DMS53 treated with DMSO at 0.1 percent for 48 hours (cell line): ENCODE measurements at regions not wholly inside any gene's neighbourhood (a gene's known extent, or its start where the extent isn't known, plus 50 kb on each side); places are given as distances from the start of the nearest gene placed in this dataset.

Source experiments
- DNase-seq: peaks from one replicate; lab custom pipeline; 2025; ENCODE audit not compliant: unreplicated experiment; lab: John Stamatoyannopoulos, UW

DNA sequence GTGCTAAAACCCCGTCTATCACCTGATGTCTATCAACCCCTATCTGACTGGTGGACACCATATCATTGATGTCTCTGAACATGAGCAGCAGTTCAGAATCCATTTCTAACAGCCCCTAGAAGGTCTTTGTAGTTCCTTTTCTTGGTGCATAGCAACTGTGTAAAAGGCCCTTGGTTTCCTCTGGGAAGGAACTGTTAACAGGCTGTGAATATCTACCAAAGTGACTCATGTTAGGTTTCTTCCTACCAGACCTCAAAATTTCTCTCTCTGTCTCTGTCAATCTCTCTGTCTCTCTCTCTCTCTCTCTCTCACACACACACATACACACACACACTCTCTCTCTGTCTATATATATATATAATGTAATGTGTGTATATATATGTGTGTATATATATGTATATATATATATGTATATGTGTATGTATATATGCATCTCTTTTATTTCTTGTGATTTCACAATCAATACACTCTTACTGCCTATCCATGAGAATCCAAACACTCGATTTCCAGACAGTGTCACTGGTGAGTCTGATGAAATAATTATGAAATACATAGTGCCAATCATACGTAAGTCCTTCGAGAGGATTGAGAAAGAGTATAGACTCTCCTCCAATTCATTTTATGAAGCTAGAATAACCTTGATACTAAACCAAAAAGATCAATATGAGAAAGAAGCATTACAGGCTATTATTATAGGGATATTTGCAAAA lies 335.9 kb upstream of the SLCO3A1 start:
- no peak for DNase-seq

DNA sequence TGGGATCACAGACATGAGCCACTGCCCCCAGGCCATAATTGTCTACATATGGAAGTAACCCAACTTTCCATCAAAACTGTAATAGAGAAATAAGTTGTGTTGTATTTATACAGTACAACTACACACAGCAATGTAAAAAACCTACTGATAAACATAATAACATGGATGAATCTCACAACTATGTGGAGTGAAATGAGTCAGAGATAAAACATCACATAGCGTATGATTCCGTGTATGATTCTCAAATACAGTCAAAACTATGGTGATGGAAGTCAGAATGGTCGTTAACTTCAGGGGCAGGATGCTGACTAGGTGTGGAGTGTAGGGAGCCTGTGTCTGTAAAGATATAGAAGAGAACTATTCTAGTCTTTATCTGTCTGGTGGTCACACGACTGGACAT lies 332.7 kb upstream of the SLCO3A1 start:
- DNase-seq: no peak

DNA sequence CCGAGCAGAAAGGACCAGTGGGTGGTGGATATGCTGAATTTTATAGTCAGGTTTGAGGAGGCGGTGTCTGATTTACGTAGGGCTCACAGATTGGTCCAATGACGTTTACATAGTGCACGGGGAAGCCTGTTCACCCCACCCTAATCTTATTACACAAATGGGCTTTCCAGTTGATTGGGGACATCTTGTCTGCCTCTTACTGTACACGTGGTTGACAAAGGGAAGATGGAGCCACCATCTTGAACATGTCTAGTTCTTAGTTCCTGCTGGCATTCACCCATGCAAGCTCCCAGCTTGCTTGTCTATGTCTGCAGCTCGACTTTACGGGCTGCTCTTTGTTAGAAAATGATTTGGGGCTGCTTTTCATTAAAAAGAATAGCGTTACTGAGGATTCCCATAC lies 332.0 kb upstream of the SLCO3A1 start:
- no peak for DNase-seq

DNA sequence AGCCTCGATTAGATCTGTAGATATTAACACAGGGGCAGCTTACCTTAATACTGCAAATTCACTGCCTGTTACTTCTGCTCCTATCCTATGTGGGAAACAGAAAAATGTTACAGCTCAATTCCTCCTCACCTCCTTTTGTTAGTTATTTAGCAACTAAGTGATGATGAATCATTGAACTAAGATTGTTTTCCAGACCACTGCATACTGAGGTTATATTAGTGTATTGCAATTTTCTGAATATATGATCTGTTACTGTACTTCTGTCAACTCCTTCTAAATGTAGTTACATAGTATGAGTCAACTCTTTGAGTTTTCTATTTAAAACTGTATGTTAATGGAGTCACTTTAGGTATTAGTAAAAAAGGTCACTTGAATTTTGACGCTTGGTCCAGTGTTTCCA lies 331.5 kb upstream of the SLCO3A1 start:
- DNase-seq: no peak

DNA sequence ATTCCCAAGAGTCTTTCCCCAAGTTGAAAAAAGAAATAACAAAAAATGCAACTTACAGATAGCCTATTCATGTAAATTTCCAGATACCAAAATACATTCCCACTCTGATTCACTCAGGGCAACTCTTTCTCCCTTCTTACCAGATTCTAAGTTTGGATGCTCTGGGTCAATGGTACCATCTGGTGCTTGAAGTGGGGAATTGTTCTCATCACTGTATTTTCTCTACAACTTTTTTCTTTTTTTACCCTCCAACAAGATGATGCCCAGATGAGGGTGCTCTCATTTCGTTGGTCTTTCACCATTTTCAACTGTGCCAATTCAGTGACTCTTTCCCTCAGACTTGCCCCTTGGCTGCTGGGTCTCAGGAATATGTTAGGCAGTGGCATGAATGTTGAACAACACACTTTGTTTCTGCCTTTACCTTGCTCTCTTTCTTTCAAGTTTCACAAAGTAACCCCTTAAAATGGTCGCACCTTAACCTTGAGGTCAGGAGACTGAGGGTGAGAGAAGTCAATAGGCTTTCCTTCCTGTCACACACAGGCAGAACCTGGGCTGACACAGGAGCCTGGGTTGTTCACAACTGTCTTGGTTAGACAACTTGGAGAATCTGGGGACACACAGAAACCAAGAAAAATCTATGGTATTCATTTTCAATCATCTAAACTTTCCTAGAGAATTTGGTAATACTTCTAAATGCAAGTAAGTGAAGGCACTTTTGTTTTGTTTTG lies 330.7 kb upstream of the SLCO3A1 start:
- DNase-seq: peak; percentile 16

DNA sequence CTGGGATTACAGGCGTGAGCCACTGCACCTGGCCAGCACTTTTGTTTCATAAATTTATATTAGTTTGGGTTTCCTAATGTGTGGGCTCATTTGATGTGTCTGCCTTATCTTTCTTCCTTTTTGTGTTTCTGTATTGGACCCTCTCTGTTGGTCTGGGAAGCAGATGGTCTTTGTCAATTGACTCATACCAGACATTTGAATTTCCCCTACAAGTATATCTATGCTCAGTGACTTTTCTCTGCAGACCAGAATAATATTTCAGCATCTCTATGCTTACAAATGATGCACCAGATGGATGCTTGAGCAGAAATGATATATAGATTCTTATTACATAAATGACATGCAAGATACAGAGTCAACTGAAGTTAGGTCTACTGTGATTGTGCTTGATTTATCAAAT lies 329.9 kb upstream of the SLCO3A1 start:
- DNase-seq: no peak

DNA sequence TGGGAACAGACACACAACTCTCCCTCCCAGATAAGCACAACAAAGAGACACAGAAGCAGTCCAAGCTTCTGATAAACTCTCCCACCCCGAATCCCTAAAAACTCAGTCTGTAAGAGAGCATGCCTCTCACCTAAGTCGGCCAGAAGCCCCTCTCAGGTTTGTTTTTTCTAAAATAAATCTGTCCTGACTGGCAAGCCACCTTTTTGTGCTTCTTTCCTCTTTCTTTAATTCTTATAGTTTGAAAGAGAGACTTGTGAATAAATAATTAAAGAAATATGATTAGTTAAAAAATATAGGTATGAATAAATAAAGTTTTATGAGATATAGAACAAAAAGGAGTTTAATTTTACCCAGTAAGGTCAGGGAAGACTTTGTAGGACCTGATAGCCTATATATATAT lies 329.0 kb upstream of the SLCO3A1 start:
- DNase-seq: no peak

DNA sequence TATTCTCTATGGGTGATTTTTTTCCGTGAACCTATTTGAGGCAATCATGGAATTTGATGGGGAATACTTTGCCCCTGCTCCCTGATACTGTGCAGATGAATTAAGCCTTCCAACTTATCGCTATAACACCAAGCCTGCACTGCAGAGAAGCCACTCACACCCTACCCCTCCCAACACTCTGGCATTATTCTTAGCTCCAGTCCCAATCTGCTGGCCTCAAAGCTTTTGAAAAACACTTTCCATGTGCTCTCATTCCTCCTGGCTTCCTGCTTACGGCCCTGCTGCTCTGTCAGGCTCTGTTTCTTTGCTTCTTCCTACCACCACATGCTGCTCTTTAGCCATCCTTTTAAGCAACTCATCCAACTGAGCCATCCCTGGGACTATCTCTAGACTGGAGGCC lies 327.8 kb upstream of the SLCO3A1 start:
- no peak for DNase-seq

DNA sequence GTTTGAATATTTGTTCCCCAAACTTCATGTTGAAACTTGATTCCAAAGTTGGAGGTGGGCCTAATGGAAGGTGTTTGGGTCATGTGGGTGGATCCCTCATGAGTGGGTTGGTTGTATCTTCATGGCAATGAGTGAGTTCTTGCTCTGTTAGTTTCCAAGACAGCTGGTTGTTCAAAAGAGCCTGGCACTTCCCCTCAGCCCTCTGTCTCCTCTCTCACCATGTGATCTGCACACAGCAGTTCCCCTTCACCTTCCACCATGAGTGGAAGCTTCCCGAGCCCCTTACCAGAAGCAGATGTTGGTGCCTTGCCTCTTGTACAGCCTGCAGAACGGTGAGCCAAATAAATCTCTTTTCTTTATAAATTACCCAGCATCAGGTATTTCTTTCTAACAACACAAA lies 327.1 kb upstream of the SLCO3A1 start:
- DNase-seq: no peak

DNA sequence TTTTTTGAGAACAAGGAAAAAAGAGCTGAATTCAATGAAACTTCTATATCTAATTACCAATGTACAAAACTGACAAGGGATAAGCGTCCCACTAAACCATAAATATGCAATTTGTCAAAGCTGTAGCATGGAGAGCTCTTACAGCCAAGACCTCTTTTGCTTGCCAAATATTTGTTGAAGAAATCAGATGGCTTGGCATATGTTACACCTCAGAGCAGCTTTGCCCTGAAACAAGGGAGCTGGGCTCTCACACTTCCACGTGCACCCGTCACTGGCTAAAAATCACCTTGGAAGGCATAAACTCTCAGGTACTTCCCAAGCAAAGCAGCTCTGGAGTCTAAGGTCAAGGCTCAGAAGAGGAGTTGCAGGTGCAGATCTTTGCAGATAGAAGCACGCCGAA lies 324.7 kb upstream of the SLCO3A1 start:
- DNase-seq: no peak

DNA sequence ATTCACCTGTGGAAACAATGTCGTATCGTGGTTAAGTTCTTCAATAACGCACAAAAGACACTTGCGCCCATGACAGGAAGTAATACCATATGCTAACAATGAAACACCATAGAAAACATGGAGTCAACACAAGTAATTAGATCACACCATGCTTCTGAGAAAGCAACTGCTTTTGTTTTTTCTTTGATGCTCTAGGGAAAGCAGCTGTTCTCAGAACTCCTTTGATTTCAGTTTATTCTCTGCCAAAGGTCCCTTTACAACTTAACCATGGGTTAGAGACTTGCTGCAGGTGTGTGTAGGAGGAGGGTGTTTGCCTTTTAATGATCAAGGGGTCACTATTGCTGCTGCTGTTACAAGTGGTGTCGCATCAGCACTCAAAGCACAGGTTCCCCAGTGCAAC lies 324.0 kb upstream of the SLCO3A1 start:
- DNase-seq: no peak

DNA sequence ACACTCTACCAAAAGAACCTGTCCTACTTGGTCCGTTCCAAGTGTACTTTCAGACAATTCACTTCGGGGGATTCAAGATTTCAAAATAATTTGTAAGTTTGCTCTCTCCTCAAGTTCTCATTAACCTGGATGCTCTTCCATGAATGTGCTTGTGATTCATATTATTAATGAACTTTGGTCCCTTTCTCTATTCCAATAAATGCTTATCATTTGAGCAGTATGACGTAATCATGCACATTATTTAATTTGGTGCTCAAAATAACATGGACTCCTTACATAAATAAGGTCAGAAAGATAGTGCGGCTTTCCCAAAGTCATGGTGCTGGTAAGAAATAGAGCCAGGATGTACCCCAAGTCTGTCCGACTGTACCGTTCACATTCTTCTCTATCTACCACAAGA lies 323.2 kb upstream of the SLCO3A1 start:
- DNase-seq: no peak

DNA sequence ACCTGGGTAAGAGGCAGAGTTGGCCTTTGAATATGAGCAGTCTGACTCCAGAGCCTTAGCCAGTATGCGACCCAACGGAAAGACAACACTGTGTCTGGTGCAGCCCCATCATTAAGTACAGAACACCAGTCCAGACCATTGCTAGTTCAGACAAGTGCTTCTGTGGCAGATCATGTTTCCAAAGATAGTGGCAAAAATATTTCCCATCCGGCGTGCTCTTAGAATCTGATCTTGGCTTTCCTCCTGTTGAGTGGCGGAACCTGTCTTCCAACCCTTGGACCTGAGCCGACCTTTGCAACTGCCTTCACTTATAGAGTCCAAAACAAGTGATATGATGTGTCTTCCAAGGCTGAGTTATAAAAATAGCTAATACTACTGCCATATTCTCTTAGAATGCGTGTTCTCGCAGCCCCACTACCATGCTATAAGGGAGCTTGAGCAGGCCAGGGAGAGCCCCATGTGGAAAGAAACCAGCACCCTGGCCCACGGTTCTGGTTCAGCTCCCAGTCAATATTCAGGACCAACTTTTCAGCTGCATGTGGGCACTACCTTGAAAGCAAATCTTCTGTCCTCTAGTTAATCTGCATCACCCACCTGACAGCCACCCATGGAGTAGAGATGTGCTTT lies 322.4 kb upstream of the SLCO3A1 start:
- DNase-seq: no peak

DNA sequence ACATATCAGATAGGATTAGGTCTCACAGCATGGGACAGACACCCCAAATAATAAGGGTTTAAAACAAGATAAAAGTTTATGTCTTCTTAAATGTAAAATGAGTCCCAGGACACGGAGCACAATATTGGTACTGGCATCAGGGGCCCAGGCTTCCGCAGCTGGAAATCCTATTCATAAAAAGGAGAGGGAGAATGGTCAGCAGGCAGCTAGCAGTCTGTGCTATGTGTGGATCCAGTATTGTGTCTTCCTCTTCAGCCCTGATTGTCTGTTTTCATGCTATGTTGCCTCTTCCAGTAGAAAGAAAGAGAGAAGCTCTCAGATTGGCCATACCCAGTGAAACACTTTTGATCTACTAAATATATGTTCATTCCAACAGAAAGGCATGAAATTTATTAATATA lies 319.3 kb upstream of the SLCO3A1 start:
- no peak for DNase-seq

DNA sequence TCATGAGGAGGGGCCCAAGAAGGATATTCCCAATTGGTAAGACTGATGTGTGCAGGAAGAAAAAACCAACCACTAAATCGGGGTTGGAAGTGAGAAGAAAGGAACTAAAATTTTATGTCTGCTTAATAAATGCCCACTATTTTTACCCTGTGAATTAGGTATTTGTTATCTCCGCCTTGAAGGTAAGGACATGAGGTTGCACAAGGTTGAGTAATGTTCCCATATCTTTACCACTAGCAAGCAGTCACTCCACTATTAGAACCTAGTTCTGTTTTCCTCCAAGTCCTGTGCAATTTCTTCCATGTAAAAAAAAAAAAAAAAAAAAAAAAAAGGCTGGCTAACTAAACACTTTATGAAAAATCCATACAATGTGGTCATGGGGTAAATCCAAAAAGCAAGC lies 318.5 kb upstream of the SLCO3A1 start:
- DNase-seq: no peak

DNA sequence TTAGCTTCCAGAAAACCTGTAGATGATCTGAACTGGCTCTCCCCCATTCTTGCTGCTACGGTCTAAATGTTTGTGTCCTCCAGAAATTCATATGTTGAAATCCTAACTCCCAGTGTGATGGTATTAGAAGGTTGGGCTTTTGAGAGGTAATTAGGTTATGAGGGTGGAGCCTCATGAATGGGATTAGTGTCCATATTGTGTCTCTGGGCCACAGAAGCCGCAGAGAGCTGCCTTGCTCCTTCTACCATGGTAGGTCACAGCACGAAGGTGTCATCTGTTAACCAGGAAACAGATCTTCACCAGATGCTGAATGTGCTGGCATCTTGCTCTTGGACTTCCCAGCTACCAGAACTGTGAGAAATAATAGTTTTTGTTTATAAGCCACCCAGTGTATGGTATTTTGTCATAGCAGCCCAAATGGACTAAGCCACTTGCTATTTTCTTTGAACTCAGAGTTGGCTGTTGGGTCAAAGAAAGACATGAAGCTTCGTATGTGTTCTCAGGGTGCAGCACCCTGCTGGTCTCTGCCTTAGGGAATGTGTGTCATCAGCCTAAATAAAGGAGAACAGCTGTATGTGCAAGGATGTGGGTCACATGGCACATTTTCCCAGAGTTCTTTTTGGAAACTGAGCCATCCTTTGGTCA lies 317.5 kb upstream of the SLCO3A1 start:
- DNase-seq: no peak

DNA sequence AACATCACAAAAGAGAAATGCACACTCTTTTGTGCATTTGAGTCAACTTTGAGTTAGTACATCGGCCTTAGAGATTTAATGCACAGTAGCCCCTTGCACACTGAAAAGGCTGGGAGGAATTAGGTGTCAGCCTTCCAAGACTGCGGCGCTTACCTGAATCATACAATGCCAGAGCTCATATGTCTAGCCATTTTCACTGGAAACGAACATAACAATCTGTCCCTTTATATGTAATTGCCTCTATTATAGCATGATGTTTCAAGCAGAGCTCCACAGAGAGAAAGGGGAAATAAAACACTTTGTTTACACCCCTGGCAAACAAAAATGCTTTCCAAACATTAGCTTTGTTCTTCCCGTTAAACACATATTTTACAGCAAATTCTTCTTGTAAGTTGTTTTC lies 315.7 kb upstream of the SLCO3A1 start:
- DNase-seq: no peak

DNA sequence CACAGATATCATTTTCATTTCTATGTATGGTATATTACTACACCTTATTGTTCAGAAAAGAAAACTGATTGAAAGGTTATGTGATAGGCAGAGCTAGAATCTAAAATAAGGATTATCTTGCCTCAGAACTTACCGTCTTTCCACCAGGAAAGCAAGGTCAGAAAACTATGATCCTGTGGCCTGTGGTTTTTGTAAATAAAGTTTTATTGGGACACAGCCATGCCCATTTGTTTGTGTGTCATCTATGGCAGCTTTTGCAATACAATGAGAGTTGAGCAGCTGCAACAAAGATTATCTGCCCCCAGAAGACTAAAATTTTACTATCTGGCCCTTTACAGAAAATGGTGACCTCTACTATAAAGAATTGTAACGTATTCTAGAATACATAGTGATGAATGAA lies 314.7 kb upstream of the SLCO3A1 start:
- no peak for DNase-seq

DNA sequence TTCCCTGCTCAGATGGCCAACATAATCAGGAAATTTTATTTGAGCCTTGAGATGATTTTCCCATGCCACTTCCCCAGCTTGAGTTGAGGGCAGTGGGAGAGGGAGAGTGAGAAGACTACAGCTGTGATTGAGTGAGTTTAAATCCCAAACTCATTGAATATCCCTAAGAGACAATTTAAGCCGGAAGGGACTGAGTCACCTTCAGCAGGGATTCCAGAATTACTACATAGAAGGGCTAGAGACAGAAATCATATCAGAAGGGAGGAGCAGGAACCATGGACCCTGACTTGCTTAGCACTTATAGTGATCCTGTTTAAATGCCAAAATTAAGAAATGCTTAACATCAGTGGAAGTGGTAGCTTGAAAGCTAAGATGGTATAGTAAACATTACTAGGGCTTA lies 312.2 kb upstream of the SLCO3A1 start:
- DNase-seq: no peak

DNA sequence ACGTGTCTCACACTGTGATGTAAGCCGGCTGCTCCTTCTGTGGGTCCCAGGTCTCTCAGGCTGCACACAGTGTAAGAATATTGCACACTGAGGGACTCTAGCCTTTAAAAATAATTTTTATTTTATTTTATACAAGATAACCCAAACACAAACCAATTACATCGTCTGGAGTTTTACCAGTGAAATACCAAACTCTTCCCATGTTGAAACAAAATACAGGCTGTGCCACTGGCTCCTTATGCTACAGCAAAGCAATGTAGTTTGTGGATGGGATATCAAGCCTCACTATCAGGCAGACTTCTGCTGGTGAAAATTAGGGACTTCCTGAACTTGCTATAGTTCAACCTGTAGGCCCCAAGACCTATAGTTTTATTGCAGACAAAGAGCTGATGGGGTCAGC lies 311.3 kb upstream of the SLCO3A1 start:
- no peak for DNase-seq

DNA sequence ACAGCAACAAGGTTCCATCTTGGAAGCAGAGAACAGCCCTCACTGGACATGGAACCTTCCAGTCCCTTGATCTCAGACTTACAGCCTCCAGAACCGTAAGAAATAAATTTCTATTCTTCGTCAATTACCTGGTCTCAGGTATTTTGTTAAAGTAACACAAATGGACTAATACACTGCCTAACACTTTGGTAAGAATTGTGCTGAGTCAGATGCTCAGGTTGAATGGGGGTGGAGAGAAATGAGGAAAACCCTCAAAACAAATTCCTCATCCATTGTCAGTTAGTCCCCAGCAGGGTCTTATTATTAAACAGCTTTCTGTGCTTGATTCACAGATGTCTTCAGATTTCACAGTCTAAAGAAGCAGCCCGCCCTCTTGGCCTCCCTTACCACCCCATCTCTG lies 306.2 kb upstream of the SLCO3A1 start:
- DNase-seq: no peak

DNA sequence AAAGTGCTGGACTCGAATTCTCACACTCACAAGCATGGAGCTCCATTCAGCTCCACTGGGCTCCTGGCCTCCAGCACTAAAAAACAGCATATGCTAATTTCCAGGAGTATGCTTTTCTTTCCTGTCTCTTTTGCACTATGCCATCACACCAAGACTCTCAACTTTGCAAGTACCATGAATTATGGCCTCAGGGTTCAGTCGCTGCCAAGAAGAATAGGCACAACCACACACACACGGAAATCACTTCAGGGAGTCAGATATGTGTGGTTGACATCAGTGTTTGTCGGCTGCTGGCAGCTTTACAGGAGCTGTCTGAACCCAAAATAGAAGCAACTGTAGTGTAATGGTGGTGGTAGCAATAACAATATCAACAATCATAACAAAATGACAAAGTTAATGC lies 305.0 kb upstream of the SLCO3A1 start:
- no peak for DNase-seq
